ENCODE measurements at regions not wholly inside any gene's neighbourhood (a gene's known extent, or its start where the extent isn't known, plus 50 kb on each side); places are given as distances from the start of the nearest gene placed in this dataset.

- Histone ChIP-seq H3K36me3 (ENCODE audit: control insufficient read depth, insufficient read depth, low read length) (no peaks in the 10 kb centered on the region), H3K4me1 (ENCODE audit: control insufficient read depth, insufficient read depth, low read length) (no peaks in the 10 kb centered on the region), H3K9ac (ENCODE audit: low read length) (no peak overlapping the region), H3K27me3 (ENCODE audit: control insufficient read depth, insufficient read depth, low read length) (no peaks in the 10 kb centered on the region), H3K4me3 (ENCODE audit: low read length) (no peak overlapping the region), H3K27ac (ENCODE audit: low read depth, low read length) (no peak overlapping the region)
Measured at GRCh38 chr5:21238786-21239185, 1250.8 kb upstream of the CDH18 start.

- no peak overlapping the region for H3K27ac ChIP-seq (ENCODE audit: low read depth, low read length)
- H3K27me3 ChIP-seq (ENCODE audit: control insufficient read depth, insufficient read depth, low read length), result no peaks in the 10 kb centered on the region
- no peaks in the 10 kb centered on the region for H3K36me3 ChIP-seq (ENCODE audit: control insufficient read depth, insufficient read depth, low read length)
- no peak overlapping the region for H3K9ac ChIP-seq (ENCODE audit: low read length)
- H3K4me1 ChIP-seq (ENCODE audit: control insufficient read depth, insufficient read depth, low read length), result no peaks in the 10 kb centered on the region
- H3K4me3 ChIP-seq (ENCODE audit: low read length), result no peak overlapping the region
Measured at GRCh38 chr5:21237461-21237860, 1249.5 kb upstream of the CDH18 start.

GRCh38 chr5:21236971-21237427, 1249.0 kb upstream of the CDH18 start:
- Histone ChIP-seq H3K9ac (ENCODE audit: low read length) (no peak overlapping the region), H3K4me3 (ENCODE audit: low read length) (no peak overlapping the region), H3K27ac (ENCODE audit: low read depth, low read length) (no peak overlapping the region), H3K4me1 (ENCODE audit: control insufficient read depth, insufficient read depth, low read length) (no peaks in the 10 kb centered on the region), H3K36me3 (ENCODE audit: control insufficient read depth, insufficient read depth, low read length) (no peaks in the 10 kb centered on the region), H3K27me3 (ENCODE audit: control insufficient read depth, insufficient read depth, low read length) (no peaks in the 10 kb centered on the region)

GRCh38 chr5:21236104-21236503, 1248.1 kb upstream of the CDH18 start:
- Histone ChIP-seq H3K9ac (ENCODE audit: low read length) (no peak overlapping the region), H3K4me3 (ENCODE audit: low read length) (no peak overlapping the region), H3K27ac (ENCODE audit: low read depth, low read length) (no peak overlapping the region), H3K36me3 (ENCODE audit: control insufficient read depth, insufficient read depth, low read length) (no peaks in the 10 kb centered on the region), H3K27me3 (ENCODE audit: control insufficient read depth, insufficient read depth, low read length) (no peaks in the 10 kb centered on the region), H3K4me1 (ENCODE audit: control insufficient read depth, insufficient read depth, low read length) (no peaks in the 10 kb centered on the region)

DNA sequence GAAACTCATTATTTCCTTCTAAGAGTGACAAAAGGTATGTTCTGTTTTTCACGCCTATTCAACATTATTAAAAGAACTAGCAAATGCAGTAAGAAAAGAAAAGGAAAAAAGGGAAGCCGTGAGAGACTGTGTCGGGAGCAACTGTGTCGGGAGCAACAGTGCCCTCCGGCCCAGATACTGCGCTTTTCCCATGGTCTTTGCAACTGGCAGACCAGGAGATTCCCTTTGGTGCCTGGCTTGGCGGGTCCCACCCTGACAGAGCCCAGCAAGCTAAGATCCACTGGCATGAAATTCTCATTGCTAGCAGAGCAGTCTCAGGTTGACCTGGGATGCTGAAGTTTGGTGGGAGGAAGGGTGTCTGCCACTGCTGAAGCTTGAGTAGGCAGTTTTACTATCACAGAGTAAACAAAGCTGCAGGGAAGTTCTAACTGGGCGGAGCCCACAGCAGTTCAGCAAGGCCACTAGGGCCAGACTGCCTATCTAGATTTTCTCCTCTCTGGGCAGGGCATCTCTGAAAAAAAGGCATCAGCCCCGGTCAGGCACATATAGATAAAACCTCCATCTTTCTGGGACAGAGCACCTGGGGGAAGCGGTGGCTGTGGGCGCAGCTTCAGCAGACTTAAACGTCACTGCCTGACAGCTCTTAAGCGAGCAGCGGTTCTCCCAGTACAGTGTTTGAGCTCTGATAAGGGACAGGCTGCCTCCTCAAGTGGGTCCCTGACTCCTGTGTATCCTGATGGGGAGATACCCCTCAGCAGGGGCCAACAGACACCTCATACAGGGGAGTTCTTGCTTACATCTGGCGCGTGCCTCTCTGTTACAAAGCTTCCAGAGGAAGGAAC, 1237.4 kb upstream of the CDH18 start:
- H3K4me3 ChIP-seq (ENCODE audit: low read length), result no peak overlapping the region
- no peaks in the 10 kb centered on the region for H3K27me3 ChIP-seq (ENCODE audit: control insufficient read depth, insufficient read depth, low read length)
- no peaks in the 10 kb centered on the region for H3K36me3 ChIP-seq (ENCODE audit: control insufficient read depth, insufficient read depth, low read length)

DNA sequence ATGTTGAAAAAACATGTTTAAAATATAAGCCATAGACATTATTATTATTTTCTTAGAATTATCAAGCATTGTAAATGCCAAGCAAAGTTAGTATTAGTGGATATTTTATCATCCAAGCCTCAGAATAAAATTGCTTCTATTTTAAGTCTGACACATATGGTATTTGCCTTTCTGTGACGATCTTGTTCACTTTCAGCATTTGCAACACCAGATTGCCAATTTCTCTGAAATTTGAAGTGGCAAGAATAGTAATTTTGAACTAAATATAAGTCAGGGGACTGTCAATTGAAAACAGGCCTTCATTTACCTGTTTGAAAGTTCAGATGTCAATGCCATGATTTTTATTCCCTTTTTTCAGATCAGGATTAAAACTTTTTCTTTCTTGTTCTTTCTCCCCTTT, 1233.6 kb upstream of the CDH18 start:
- Histone ChIP-seq H3K27me3 (ENCODE audit: control insufficient read depth, insufficient read depth, low read length) (no peaks in the 10 kb centered on the region), H3K27ac (ENCODE audit: low read depth, low read length) (no peak overlapping the region)

More for the DNA sequence above, 1237.4 kb upstream of the CDH18 start:
- Histone ChIP-seq H3K9ac (ENCODE audit: low read length) (no peak overlapping the region), H3K4me1 (ENCODE audit: control insufficient read depth, insufficient read depth, low read length) (no peaks in the 10 kb centered on the region), H3K27ac (ENCODE audit: low read depth, low read length) (no peak overlapping the region)

GRCh38 chr5:21219966-21220365, 1232.0 kb upstream of the CDH18 start:
- H3K27me3 ChIP-seq (ENCODE audit: control insufficient read depth, insufficient read depth, low read length), result no peaks in the 10 kb centered on the region
- no peaks in the 10 kb centered on the region for H3K36me3 ChIP-seq (ENCODE audit: control insufficient read depth, insufficient read depth, low read length)
- no peaks in the 10 kb centered on the region for H3K4me1 ChIP-seq (ENCODE audit: control insufficient read depth, insufficient read depth, low read length)
- H3K9ac ChIP-seq (ENCODE audit: low read length), result no peak overlapping the region
- H3K27ac ChIP-seq (ENCODE audit: low read depth, low read length), result no peak overlapping the region
- H3K4me3 ChIP-seq (ENCODE audit: low read length), result no peak overlapping the region

More for the DNA sequence above, 1233.6 kb upstream of the CDH18 start:
- Histone ChIP-seq H3K4me3 (ENCODE audit: low read length) (no peak overlapping the region), H3K9ac (ENCODE audit: low read length) (no peak overlapping the region), H3K4me1 (ENCODE audit: control insufficient read depth, insufficient read depth, low read length) (no peaks in the 10 kb centered on the region), H3K36me3 (ENCODE audit: control insufficient read depth, insufficient read depth, low read length) (no peaks in the 10 kb centered on the region)

DNA sequence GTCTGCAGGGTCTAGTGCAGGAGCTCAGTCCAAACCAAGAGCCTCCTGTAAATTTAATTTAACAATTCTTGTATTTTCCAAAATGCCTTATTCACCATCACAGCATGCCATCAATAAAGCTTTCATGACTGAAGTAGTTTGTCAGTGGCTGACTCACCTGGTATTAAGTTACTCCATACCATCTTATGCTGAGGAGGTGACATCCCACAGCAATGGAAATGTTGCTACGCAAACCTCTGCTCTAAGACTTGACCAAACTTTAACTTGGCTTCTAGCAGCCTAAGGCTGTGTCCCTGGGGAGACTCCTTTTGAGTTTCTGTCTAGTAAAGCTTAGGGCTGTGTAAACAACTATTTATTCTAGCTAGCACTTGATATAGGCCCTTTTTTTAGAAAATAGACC, 1231.3 kb upstream of the CDH18 start:
- no peaks in the 10 kb centered on the region for H3K4me1 ChIP-seq (ENCODE audit: control insufficient read depth, insufficient read depth, low read length)

DNA sequence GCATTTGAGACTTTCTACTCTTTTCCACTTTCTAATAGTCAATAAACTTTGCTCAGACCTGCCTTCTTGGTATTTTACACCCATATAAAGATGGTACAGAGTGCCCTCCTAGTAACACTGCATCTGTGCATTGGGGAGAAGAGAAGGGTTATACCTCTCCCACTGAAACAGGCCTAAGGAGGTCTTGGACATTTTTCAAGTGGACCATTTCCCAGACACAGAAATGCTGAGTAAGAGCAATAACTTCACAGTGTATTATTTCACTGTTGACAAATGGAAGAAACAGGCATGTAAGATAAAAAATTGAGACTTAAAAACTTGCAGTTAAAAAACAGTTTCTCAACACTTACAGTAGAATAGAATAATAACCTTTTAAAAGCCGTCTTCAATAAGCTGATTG, 1224.0 kb upstream of the CDH18 start:
- Histone ChIP-seq H3K4me1 (ENCODE audit: control insufficient read depth, insufficient read depth, low read length) (no peaks in the 10 kb centered on the region), H3K27me3 (ENCODE audit: control insufficient read depth, insufficient read depth, low read length) (no peaks in the 10 kb centered on the region), H3K9ac (ENCODE audit: low read length) (no peak overlapping the region), H3K27ac (ENCODE audit: low read depth, low read length) (no peak overlapping the region), H3K36me3 (ENCODE audit: control insufficient read depth, insufficient read depth, low read length) (no peaks in the 10 kb centered on the region), H3K4me3 (ENCODE audit: low read length) (no peak overlapping the region)

More for the DNA sequence above, 1231.3 kb upstream of the CDH18 start:
- no peak overlapping the region for H3K27ac ChIP-seq (ENCODE audit: low read depth, low read length)
- no peaks in the 10 kb centered on the region for H3K27me3 ChIP-seq (ENCODE audit: control insufficient read depth, insufficient read depth, low read length)
- H3K9ac ChIP-seq (ENCODE audit: low read length), result no peak overlapping the region
- H3K4me3 ChIP-seq (ENCODE audit: low read length), result no peak overlapping the region
- H3K36me3 ChIP-seq (ENCODE audit: control insufficient read depth, insufficient read depth, low read length), result no peaks in the 10 kb centered on the region

DNA sequence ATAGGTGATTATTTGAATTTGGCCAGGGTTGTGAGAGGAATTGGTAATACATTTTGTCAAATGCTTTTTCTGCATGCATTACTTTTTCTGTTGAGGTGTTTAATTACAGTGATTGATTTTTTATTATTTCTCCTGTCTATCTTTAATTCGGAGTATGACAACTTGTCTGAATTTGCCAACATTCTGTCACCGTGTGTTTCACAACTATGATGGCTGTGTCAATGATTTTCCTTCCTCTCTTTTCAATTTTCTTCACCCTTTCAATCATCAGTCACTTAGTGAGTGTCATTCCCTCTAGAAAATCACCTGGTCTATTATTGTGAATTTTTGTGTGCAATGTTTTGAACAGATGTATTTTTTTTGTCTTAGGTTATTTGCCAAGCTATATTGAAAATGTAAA, 1221.4 kb upstream of the CDH18 start:
- H3K27ac ChIP-seq (ENCODE audit: low read depth, low read length), result no peak overlapping the region
- no peaks in the 10 kb centered on the region for H3K4me1 ChIP-seq (ENCODE audit: control insufficient read depth, insufficient read depth, low read length)
- H3K36me3 ChIP-seq (ENCODE audit: control insufficient read depth, insufficient read depth, low read length), result no peaks in the 10 kb centered on the region
- H3K4me3 ChIP-seq (ENCODE audit: low read length), result no peak overlapping the region
- H3K27me3 ChIP-seq (ENCODE audit: control insufficient read depth, insufficient read depth, low read length), result no peaks in the 10 kb centered on the region
- no peak overlapping the region for H3K9ac ChIP-seq (ENCODE audit: low read length)

GRCh38 chr5:21199087-21199486, 1211.1 kb upstream of the CDH18 start:
- no peak overlapping the region for H3K9ac ChIP-seq (ENCODE audit: low read length)
- H3K36me3 ChIP-seq (ENCODE audit: control insufficient read depth, insufficient read depth, low read length), result no peaks in the 10 kb centered on the region
- no peak overlapping the region for H3K4me3 ChIP-seq (ENCODE audit: low read length)
- H3K4me1 ChIP-seq (ENCODE audit: control insufficient read depth, insufficient read depth, low read length), result no peaks in the 10 kb centered on the region
- H3K27ac ChIP-seq (ENCODE audit: low read depth, low read length), result no peak overlapping the region
- no peaks in the 10 kb centered on the region for H3K27me3 ChIP-seq (ENCODE audit: control insufficient read depth, insufficient read depth, low read length)

- no peaks in the 10 kb centered on the region for H3K4me1 ChIP-seq (ENCODE audit: control insufficient read depth, insufficient read depth, low read length)
- no peaks in the 10 kb centered on the region for H3K36me3 ChIP-seq (ENCODE audit: control insufficient read depth, insufficient read depth, low read length)
- no peak overlapping the region for H3K9ac ChIP-seq (ENCODE audit: low read length)
- H3K4me3 ChIP-seq (ENCODE audit: low read length), result no peak overlapping the region
- no peaks in the 10 kb centered on the region for H3K27me3 ChIP-seq (ENCODE audit: control insufficient read depth, insufficient read depth, low read length)
- H3K27ac ChIP-seq (ENCODE audit: low read depth, low read length), result no peak overlapping the region
Measured at GRCh38 chr5:21195145-21195544, 1207.1 kb upstream of the CDH18 start.

- Histone ChIP-seq H3K4me1 (ENCODE audit: control insufficient read depth, insufficient read depth, low read length) (no peaks in the 10 kb centered on the region), H3K4me3 (ENCODE audit: low read length) (no peak overlapping the region), H3K36me3 (ENCODE audit: control insufficient read depth, insufficient read depth, low read length) (no peaks in the 10 kb centered on the region), H3K27ac (ENCODE audit: low read depth, low read length) (no peak overlapping the region), H3K9ac (ENCODE audit: low read length) (no peak overlapping the region), H3K27me3 (ENCODE audit: control insufficient read depth, insufficient read depth, low read length) (no peaks in the 10 kb centered on the region)
Measured at GRCh38 chr5:21185536-21185935, 1197.5 kb upstream of the CDH18 start.

All from rectal smooth muscle tissue (tissue), 1 donor.